Skin of body (tissue), 1 donor: ENCODE measurements at regions not wholly inside any gene's neighbourhood (a gene's known extent, or its start where the extent isn't known, plus 50 kb on each side); places are given as distances from the start of the nearest gene placed in this dataset.
A peak's percentile ranks its signal among the peaks of the same experiment; 100 is the strongest.

ENCODE experiments used
- DNase-seq: peaks from one replicate; lab custom pipeline; 2025; lab: John Stamatoyannopoulos, UW

DNA sequence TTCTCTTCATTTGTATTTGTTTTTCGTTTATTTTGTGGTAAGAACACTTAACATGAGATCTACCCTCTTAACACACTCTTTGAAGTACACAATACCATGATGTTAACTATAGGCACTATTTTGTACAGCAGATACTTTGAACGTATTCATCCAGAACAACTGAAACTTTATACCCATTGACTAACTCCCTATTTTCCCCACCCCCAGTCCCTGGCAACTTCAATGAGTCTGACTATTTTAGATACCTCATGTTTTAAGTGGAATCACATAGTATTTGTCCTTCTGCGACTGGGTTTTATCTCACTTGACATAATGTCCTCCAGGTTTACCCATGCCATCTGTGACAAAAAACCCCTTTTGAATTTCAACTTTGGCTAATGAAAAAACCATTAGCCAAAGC lies 356.3 kb upstream of the CDH20 start:
- no peak for DNase-seq

DNA sequence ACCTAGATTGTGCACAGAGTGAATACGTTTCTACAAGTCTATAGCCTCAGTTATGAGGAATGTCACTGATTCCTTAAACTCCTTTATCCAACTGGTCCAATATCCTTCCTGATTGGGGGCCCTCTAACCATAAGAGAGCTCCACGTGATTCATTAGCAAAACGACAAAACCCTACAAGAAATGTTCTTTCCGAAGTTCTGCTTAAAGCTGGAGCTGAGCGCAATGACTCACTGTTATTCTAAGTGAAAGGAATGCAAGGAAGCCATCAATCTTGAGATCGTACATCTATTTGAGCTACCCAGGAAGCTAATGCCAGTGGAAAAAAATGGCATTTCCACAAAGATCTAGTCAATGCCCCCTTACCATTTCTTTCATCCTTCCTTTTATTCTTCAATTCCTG lies 354.9 kb upstream of the CDH20 start:
- no peak for DNase-seq

DNA sequence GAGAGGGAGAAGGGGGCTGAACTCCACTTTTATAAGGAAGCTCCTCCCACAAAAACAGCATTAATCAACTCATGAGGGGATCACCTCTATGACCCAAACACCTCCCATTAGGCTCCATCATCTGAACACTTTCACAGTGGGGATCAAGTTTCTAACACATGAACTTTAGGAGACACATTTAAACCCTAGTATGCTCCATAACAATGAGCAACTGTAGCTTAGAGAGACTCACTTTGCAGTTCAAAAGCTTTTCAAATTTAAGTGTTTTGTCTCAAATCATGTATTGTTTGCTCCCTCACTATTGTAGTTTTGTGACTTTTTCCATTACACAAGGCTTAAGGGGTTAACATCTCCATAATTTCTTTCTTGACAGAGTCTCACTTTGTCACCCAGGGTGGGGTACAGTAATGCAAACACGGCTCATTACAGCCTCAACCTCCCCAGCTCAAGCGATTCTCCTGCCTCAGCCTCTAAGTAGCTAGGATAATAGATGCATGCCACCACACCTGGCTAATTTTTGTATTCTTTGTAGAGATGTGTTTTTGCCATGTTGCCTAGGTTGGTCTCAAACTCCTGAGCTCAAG lies 352.7 kb upstream of the CDH20 start:
- no peak for DNase-seq

GRCh38 chr18:60981682-60982328 lies 351.4 kb upstream of the CDH20 start:
- no peak for DNase-seq

DNA sequence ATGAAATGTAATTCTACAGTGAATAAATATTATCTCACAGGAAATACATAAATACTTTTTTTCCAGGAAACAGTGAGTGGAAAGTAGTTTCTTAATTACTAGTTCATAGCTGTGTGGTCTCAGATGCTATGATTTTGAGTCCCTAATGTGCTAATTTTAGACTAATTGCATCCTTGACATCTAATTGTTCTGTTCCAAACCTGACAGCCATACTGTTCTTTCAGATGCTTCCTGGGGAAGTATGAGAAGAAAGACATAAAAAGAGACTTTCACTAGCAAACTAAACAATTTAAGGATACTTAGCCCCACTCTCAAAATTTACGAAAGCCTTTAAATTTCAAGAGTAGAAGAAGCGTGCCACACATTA lies 350.9 kb upstream of the CDH20 start:
- peak; percentile 10 for DNase-seq

DNA sequence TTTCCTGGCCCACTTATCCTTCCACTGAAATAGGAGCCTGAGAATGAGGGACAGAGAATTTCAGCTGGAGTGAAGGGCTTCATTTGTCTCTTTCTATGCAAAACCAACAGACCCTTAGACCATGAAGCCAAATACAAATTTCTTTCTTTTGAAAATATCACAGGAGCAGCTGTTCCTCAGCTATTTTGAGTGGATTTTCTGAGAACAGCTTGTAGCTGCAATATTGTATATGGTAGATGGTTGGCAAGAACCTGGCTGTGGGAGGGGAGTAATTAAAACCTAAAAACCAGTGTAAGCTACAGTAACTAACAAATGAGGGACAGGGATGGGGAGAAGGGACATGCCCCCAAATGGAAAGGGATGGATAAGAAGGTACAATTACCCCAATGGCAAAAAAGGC lies 350.3 kb upstream of the CDH20 start:
- DNase-seq, result no peak

DNA sequence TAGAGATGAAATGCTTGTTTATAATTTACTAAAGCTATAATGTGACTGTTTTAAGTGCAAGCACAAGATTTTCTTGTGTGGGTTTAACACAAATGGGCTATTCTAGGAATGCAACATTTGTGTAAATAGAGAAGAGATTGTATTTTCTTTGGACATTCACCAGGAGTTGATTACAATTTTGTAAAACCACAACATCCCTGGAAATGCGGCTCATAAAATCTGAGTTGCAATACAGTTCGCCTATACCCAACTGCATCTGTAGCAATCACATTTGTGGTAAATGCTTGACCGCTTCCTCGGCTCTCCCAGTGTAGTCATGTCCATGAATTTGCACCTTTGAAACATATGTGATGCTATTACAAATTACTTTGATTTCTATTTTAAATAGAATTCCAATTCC lies 348.7 kb upstream of the CDH20 start:
- DNase-seq, result no peak

GRCh38 chr18:60987963-60988362 lies 345.3 kb upstream of the CDH20 start:
- DNase-seq, result no peak

DNA sequence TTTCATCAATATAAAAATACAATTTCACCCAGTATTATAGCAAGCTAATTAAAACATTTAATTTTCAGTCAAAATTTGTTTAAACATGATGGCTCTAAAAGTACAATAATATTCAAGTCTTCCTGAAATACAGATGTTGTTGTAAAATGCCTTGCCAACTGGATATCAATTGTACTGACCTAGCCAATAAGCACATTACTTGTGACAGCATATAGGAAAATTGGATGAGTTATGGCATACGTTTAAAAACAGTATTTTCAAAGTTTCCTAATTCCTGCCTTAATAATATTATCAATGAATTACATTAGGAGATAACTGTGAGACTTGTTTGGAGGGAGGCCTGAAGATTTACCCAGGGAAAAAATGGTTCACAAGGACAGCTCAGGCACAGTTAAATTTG lies 336.9 kb upstream of the CDH20 start:
- no peak for DNase-seq

- DNase-seq, result no peak
Observed at GRCh38 chr18:60996822-60997221, 336.4 kb upstream of the CDH20 start.

DNA sequence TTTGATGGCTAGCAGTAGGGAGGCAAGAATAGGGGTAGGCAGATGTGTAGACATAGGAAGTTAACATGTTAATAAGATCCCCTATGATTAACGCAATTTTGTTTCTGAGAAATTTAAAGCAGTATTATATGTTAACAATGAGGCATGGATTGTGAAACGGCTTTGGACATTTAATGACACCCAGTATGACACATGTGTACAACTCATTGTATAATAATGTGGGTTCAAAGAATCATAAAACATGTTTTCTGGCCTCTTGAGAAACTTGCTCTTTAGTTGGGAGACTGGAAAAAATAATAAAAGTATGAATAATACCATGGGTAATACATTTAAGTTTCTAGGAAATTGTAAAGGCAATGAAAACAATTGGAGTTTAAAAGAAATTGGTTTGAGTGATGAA lies 332.1 kb upstream of the CDH20 start:
- no peak for DNase-seq

GRCh38 chr18:61006687-61007224 lies 326.5 kb upstream of the CDH20 start:
- DNase-seq, result no peak

DNA sequence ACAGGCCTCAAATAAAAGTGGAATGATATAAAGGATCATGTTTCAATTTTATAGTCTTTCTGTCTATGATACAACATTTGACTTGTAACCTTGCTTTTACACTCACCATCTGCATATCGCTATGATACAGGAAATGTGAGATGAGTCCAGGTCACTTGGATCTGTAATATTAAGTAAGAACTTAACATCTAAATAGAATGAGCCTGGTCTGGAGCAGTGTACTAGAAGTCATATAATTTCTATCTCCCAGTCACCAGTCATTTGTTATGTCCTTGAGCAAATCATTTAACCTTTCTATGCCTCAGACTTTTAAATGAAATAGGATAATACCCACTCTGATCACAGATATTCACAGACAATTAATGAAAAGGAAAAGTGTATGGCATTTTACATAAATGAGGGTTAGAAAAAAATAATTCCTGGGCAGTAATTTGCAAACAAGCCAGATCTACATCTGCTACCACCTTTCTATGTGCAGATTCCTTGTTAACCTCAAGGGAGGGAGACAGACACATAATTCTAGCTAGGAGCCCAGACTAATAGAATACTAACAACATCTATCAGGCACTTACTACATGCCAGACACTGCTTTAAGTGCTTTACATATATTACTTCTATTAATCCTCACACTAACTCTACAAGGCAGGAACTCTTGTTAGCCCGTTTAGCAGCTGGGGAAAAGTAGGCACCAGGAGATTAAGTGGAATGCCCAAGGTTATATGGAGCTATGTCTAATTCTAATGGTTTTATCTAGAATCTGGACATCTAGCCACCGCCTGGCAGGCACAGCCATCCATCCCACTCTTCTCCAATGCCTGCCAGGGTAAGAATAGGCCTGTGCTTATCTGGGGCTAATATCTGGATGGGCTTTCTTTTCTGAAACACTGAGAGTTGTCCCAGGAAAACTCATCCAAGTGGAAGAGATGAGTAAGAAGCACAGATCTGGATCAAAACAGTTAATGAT lies 313.6 kb upstream of the CDH20 start:
- no peak for DNase-seq

DNA sequence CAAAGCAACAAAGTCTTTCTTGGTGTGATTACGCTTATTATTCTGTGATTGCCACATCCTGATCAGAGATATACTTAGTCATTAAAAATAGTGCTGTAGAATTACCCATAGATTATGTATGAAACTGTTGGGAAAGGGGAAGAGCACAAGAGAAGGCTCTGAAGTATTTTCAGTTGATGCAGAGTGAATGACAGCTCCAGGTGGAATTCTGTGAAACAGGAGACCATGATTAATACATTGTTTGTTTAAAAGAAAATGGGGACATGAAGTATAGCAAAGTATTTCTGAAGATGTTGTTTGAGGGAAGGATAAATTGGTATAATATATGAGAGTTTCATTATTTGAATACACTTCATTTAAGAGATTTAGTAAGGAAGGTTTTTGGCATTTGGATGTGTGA lies 307.6 kb upstream of the CDH20 start:
- DNase-seq, result no peak

DNA sequence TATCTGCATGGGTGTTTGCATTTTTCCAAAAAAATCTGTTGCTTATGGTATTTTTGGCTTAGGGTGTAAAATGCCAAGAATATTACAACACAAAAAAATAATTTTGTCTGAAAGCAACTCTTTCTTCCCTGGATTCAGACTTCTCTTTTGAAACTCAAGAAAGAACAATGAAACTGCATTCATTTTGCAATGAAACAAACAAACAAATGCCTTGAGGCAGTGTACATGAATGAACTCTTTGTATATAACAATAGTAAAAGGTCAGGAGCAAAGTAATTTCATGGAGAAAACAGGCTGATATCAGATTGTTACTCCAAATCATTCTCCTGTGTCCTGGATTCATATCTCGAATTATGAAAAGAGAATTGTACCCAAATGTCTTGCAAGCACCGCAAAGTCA lies 301.6 kb upstream of the CDH20 start:
- no peak for DNase-seq

DNA sequence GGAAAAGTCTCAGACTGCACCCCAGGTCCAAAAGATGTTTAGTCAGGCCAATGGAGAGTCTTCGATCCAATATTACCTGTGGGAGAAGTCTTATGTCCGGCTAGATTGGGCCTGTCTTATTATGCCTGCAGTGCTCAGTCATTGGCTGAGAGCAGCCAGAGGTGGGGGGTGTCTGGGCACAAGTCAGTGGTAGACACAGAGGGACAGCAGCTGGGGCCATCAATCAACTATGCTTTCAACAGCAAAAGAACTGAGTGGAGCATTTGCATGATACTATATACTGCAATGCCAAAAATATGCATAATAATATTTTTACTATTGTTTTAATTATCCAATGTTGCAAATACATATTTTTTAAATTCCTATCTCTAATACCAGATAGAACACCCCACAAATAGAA lies 298.6 kb upstream of the CDH20 start:
- DNase-seq, result peak; percentile 45

DNA sequence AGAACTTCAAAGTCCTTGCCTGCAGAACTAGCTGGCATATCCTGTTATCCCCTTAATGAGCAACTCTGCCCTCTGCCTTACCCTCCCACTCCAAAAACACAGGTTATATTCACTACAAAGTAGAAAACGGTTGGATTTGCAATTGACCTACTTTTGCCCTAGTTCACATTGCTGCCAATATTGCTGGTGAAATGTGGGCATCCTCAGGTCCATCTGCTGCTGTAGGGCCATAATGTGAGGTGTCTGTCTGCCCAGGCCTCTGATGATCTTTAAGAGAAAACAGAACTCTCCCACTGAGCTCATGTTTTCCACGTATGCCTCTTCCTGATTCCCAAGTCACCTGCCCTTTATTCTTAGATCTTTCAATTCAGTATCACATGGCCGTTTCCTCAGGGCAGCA lies 294.0 kb upstream of the CDH20 start:
- no peak for DNase-seq

DNA sequence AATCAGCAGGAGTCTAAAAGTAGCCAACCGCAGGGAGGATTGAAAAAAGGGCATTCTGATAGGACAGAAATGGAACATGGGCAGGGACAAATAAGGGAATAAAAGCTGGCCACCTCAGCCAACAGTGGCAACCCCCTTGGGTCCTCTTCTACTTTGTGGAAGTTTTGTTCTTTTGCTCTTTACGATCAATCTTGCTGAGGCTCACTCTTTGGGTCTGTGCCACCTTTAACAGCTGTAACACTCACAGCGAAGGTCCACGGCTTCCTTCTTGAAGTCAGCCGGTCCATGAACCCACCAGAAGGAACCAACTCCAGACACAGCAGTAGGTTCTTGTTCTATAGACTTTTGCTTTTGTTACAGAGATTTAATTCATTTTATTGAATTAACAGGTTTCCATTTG lies 285.4 kb upstream of the CDH20 start:
- no peak for DNase-seq

DNA sequence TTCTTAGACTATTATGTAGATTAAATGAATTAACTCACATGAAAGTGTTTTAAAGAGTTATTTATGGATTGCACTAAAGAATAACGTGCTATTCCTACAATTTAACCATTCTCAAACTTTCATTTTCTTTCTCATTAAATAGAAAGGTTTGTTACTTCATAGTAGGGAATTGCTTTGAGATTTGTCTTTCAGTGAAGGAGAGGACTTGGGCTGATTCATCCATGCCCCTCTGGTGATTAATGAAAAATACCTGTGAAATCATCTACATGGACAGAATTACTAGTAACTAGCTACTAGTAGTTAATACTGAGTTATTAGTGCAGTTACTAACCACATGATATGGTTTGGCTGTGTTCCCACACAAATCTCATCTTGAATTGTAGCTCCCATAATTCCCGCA lies 275.8 kb upstream of the CDH20 start:
- no peak for DNase-seq

GRCh38 chr18:61062258-61062657 lies 271.0 kb upstream of the CDH20 start:
- DNase-seq, result no peak

GRCh38 chr18:61064911-61065310 lies 268.3 kb upstream of the CDH20 start:
- DNase-seq, result no peak

- DNase-seq, result no peak
Observed at GRCh38 chr18:61076986-61077385, 256.2 kb upstream of the CDH20 start.
